Trophoblast cell (in vitro differentiated cells and primary cell): ENCODE measurements at regions not wholly inside any gene's neighbourhood (a gene's known extent, or its start where the extent isn't known, plus 50 kb on each side); places are given as distances from the start of the nearest gene placed in this dataset.

Experiments used
- DNase-seq, 2 donors: peaks; one replicate each; pipeline ENCODE4 v3.0.0-alpha.2; 2016
- H2AFZ ChIP-seq: 2 replicates; pipeline ENCODE4 v1.6.1; 2013; ENCODE audit warnings: low read length, moderate library complexity, mild to moderate bottlenecking; ENCODE audit not compliant: insufficient read depth, poor library complexity
- H2AK5ac ChIP-seq: 2 replicates; pipeline ENCODE4 v1.6.1; 2013; ENCODE audit warnings: mild to moderate bottlenecking, low read length
- H2BK120ac ChIP-seq: 2 replicates; pipeline ENCODE4 v1.6.1; 2013; ENCODE audit warnings: low read length, mild to moderate bottlenecking, moderate library complexity; ENCODE audit not compliant: insufficient read depth, poor library complexity
- H2BK12ac ChIP-seq: 2 replicates; pipeline ENCODE4 v1.6.1; 2013; ENCODE audit warnings: mild to moderate bottlenecking, low read length, moderate library complexity
- H2BK5ac ChIP-seq: 2 replicates; pipeline ENCODE4 v1.6.1; 2013; ENCODE audit warnings: low read length, low read depth, moderate library complexity, mild to moderate bottlenecking; ENCODE audit not compliant: poor library complexity
- H3K14ac ChIP-seq: 2 replicates; pipeline ENCODE4 v1.6.1; 2013; ENCODE audit warnings: mild to moderate bottlenecking, low read length
- H3K18ac ChIP-seq: 2 replicates; pipeline ENCODE4 v1.6.1; 2013; ENCODE audit warnings: mild to moderate bottlenecking, low read length
- H3K23ac ChIP-seq: 2 replicates; pipeline ENCODE4 v1.6.1; 2013; ENCODE audit warnings: low read length
- H3K27ac ChIP-seq: 2 replicates; pipeline ENCODE4 v1.5.1; 2013; ENCODE audit warnings: low read depth, mild to moderate bottlenecking, inconsistent platforms, low read length, moderate library complexity
- H3K27me3 ChIP-seq: 2 replicates; pipeline ENCODE4 v1.6.1; 2013; ENCODE audit warnings: inconsistent platforms, mild to moderate bottlenecking, low read length, moderate library complexity; ENCODE audit not compliant: insufficient read depth
- H3K36me3 ChIP-seq, 2 experiments: 1 replicate in 1 of 2; 2 replicates in 1 of 2; pipeline ENCODE4 v1.6.1; 2013; ENCODE audit warnings: low read length in 2 of 2, mild to moderate bottlenecking in 2 of 2, moderate library complexity in 1 of 2; ENCODE audit not compliant: insufficient read depth in 2 of 2, control insufficient read depth in 1 of 2
- H3K4ac ChIP-seq: 2 replicates; pipeline ENCODE4 v1.6.1; 2013; ENCODE audit warnings: low read depth, mild to moderate bottlenecking, low read length, moderate library complexity
- H3K4me1 ChIP-seq, 2 experiments: 1 replicate in 1 of 2; 2 replicates in 1 of 2; pipeline ENCODE4 v1.6.1; 2013; ENCODE audit warnings: low read length in 2 of 2, mild to moderate bottlenecking in 2 of 2, moderate library complexity in 1 of 2; ENCODE audit not compliant: insufficient read depth in 2 of 2, control insufficient read depth in 1 of 2
- H3K4me2 ChIP-seq: 2 replicates; pipeline ENCODE4 v1.6.1; 2013; ENCODE audit warnings: inconsistent platforms, mild to moderate bottlenecking, low read length, moderate library complexity
- H3K4me3 ChIP-seq: 2 replicates; pipeline ENCODE4 v1.5.1; 2013; ENCODE audit warnings: mild to moderate bottlenecking, low read depth, low read length, inconsistent platforms
- H3K79me1 ChIP-seq: one replicate; pipeline ENCODE4 v1.6.1; 2013; ENCODE audit warnings: low read length
- H3K79me2 ChIP-seq: 2 replicates; pipeline ENCODE4 v1.6.1; 2013; ENCODE audit warnings: low read length, mild to moderate bottlenecking; ENCODE audit not compliant: control insufficient read depth, insufficient read depth, poor library complexity
- H3K9ac ChIP-seq: 2 replicates; pipeline ENCODE4 v1.6.1; 2013; ENCODE audit warnings: mild to moderate bottlenecking, low read length
- H3K9me3 ChIP-seq: 2 replicates; pipeline ENCODE4 v1.6.1; 2013; ENCODE audit warnings: low read depth, mild to moderate bottlenecking, control low read depth, inconsistent platforms, low read length; ENCODE audit not compliant: insufficient read depth
- H4K12ac ChIP-seq: 2 replicates; pipeline ENCODE4 v1.6.1; 2013; ENCODE audit warnings: low read depth, mild to moderate bottlenecking, low read length, moderate library complexity
- H4K8ac ChIP-seq: 2 replicates; pipeline ENCODE4 v1.6.1; 2013; ENCODE audit warnings: low read depth, mild to moderate bottlenecking, low read length, moderate library complexity
- H4K91ac ChIP-seq: one replicate; pipeline ENCODE4 v1.6.1; 2013; ENCODE audit warnings: low read depth, mild to moderate bottlenecking, low read length, moderate library complexity
- WGBS: extraction: QIAGEN DNeasy Blood & Tissue Kit; methylation state at CpG from one replicate; pipeline ENCODE4 v1.1.7; 2013; ENCODE audit warnings: missing lambda C conversion rate; ENCODE audit not compliant: insufficient read length, insufficient coverage; ENCODE audit errors: extremely low coverage; 5-methylcytosine and 5-hydroxymethylcytosine counted together

- Histone ChIP-seq H3K4me3 (no peak overlapping the region), H4K12ac (no peak overlapping the region)
Observed at GRCh38 chr10:36801660-36802059, 323.7 kb upstream of the ANKRD30A start.

DNA sequence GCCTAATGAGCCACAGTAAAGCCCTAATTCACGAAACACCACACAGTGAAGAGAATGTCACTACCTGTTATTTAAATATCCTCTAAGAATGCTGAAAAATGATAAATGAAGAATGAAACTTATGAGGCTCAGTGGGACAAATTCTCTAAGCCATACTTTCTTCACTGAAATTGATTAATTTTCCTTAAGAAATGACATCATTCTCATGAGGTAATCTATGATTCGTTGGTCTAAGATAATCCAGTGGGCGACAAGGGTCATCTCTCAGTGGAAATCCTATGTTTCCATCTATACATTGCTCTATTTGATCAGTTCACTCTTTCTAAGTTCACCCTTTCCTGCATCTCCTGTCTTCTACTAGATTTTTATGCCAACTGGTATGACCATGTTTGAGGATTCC, 330.4 kb upstream of the ANKRD30A start:
- no peak overlapping the region for H4K8ac ChIP-seq
- no peak overlapping the region for H3K18ac ChIP-seq
- H3K9me3 ChIP-seq, result no peaks in the 10 kb centered on the region
- H4K12ac ChIP-seq, result no peak overlapping the region
- WGBS, result no CpG with 5 or more reads among the region's 3 CpGs
- H3K9ac ChIP-seq, result no peak overlapping the region
- H3K4me2 ChIP-seq, result no peak overlapping the region
- H3K23ac ChIP-seq, result no peak overlapping the region
- no peak overlapping the region for H2AK5ac ChIP-seq
- no peaks in the 10 kb centered on the region for H3K79me1 ChIP-seq
- H2BK12ac ChIP-seq, result no peak overlapping the region
- no peak overlapping the region for H2AFZ ChIP-seq
- H3K27me3 ChIP-seq, result no peaks in the 10 kb centered on the region
- H3K14ac ChIP-seq, result no peak overlapping the region
- no peak overlapping the region for H2BK120ac ChIP-seq
- H3K79me2 ChIP-seq, result no peaks in the 10 kb centered on the region
- no peaks in the 10 kb centered on the region for H3K36me3 ChIP-seq
- H4K91ac ChIP-seq, result no peak overlapping the region
- no peak overlapping the region for H3K4me3 ChIP-seq
- H3K4ac ChIP-seq, result no peak overlapping the region
- no peak overlapping the region for H2BK5ac ChIP-seq
- H3K27ac ChIP-seq, result no peak overlapping the region
- no peak for DNase-seq
- no peaks in the 10 kb centered on the region for H3K4me1 ChIP-seq

More at GRCh38 chr10:36801660-36802059, 323.7 kb upstream of the ANKRD30A start:
- no peak overlapping the region for H3K14ac ChIP-seq
- H2AK5ac ChIP-seq, result no peak overlapping the region
- no peak overlapping the region for H2BK5ac ChIP-seq
- no peak overlapping the region for H3K18ac ChIP-seq
- H3K9me3 ChIP-seq, result no peaks in the 10 kb centered on the region
- H3K23ac ChIP-seq, result no peak overlapping the region
- H3K27ac ChIP-seq, result peak overlapping the region; percentile 85
- H2AFZ ChIP-seq, result no peak overlapping the region
- no peaks in the 10 kb centered on the region for H3K36me3 ChIP-seq
- no CpG with 5 or more reads among the region's 3 CpGs for WGBS
- H4K91ac ChIP-seq, result no peak overlapping the region
- H2BK120ac ChIP-seq, result peak overlapping the region; percentile 36
- no peak overlapping the region for H3K4ac ChIP-seq
- no peak overlapping the region for H2BK12ac ChIP-seq
- peaks cover 2% of the 10 kb centered on the region for H3K79me2 ChIP-seq
- peaks cover 11% of the 10 kb centered on the region in 2 experiments for H3K4me1 ChIP-seq
- H4K8ac ChIP-seq, result no peak overlapping the region
- no peak overlapping the region for H3K9ac ChIP-seq
- H3K4me2 ChIP-seq, result no peak overlapping the region
- no peaks in the 10 kb centered on the region for H3K27me3 ChIP-seq
- no peak for DNase-seq
- H3K79me1 ChIP-seq, result peaks cover 10% of the 10 kb centered on the region

- Histone ChIP-seq H2AK5ac (no peak overlapping the region), H3K4ac (no peak overlapping the region), H3K27ac (no peak overlapping the region), H2BK12ac (no peak overlapping the region), H3K27me3 (no peaks in the 10 kb centered on the region), H2BK5ac (no peak overlapping the region), H3K79me1 (no peaks in the 10 kb centered on the region), H3K4me1 (no peaks in the 10 kb centered on the region), H2AFZ (no peak overlapping the region), H3K79me2 (no peaks in the 10 kb centered on the region), H4K8ac (no peak overlapping the region), H3K14ac (no peak overlapping the region), H3K36me3 (no peaks in the 10 kb centered on the region), H4K91ac (no peak overlapping the region), H2BK120ac (no peak overlapping the region), H3K18ac (no peak overlapping the region), H3K9me3 (no peaks in the 10 kb centered on the region), H3K9ac (no peak overlapping the region), H4K12ac (no peak overlapping the region), H3K4me3 (no peak overlapping the region), H3K23ac (no peak overlapping the region), H3K4me2 (no peak overlapping the region)
- WGBS, result no CpG with 5 or more reads among the region's 4 CpGs
- no peak for DNase-seq
Observed at GRCh38 chr10:36789974-36790373, 335.4 kb upstream of the ANKRD30A start.

GRCh38 chr10:36788152-36788551, 337.2 kb upstream of the ANKRD30A start:
- Histone ChIP-seq H3K4me1 (peaks cover 3 to 4% of the 10 kb centered on the region in 2 experiments), H3K27me3 (no peaks in the 10 kb centered on the region), H2AFZ (no peak overlapping the region), H3K79me1 (no peaks in the 10 kb centered on the region), H4K91ac (no peak overlapping the region), H3K9me3 (no peaks in the 10 kb centered on the region), H2BK12ac (no peak overlapping the region), H2BK5ac (no peak overlapping the region), H3K4me2 (no peak overlapping the region), H4K12ac (no peak overlapping the region), H3K79me2 (no peaks in the 10 kb centered on the region), H3K27ac (no peak overlapping the region), H3K14ac (no peak overlapping the region), H3K23ac (no peak overlapping the region), H4K8ac (no peak overlapping the region), H3K18ac (no peak overlapping the region), H3K36me3 (no peaks in the 10 kb centered on the region), H3K9ac (no peak overlapping the region), H2BK120ac (no peak overlapping the region), H3K4me3 (no peak overlapping the region), H3K4ac (no peak overlapping the region), H2AK5ac (no peak overlapping the region)
- no peak for DNase-seq
- no CpG with 5 or more reads among the region's 2 CpGs for WGBS
